ENCODE measurements at regions not wholly inside any gene's neighbourhood (a gene's known extent, or its start where the extent isn't known, plus 50 kb on each side); places are given as distances from the start of the nearest gene placed in this dataset.

- no peaks in the 10 kb centered on the region for H3K36me3 ChIP-seq (ENCODE audit: insufficient read depth in 1 of 2, low read depth in 1 of 2)
- H3K27me3 ChIP-seq (ENCODE audit: insufficient read depth in 3 of 3, low read length in 2 of 3), result no peaks in the 10 kb centered on the region
- DNase-seq (no peak), ATAC-seq (no peak)
- 53 to 68% (median 63%) methylated on average over 1 of the region's 1 CpG for WGBS, 3 donors
- intact Hi-C loops (cut with DNase I), result no loop called here
- H3K4me1 ChIP-seq, result no peaks in the 10 kb centered on the region
- no peak overlapping the region for H3K27ac ChIP-seq
- no peak overlapping the region for H3K4me3 ChIP-seq
- no peaks in the 10 kb centered on the region for H3K9me3 ChIP-seq
- no peak for TF ChIP-seq CTCF (IDR thresholded peaks at IDR 0.05)
Measured at GRCh38 chr7:13442226-13442625, 547.2 kb downstream of the ETV1 start.

GRCh38 chr7:13447637-13448036, 541.8 kb downstream of the ETV1 start:
- 88 to 100% (median 96%) methylated on average over 1 of the region's 1 CpG for WGBS, 3 donors
- no peaks in the 10 kb centered on the region for H3K27me3 ChIP-seq (ENCODE audit: insufficient read depth in 3 of 3, low read length in 2 of 3)
- H3K4me3 ChIP-seq, result no peak overlapping the region
- no peaks in the 10 kb centered on the region for H3K36me3 ChIP-seq (ENCODE audit: insufficient read depth in 1 of 2, low read depth in 1 of 2)
- no peak for DNase-seq
- ATAC-seq, result no peak
- H3K27ac ChIP-seq, result no peak overlapping the region
- TF ChIP-seq CTCF (IDR thresholded peaks at IDR 0.05), result no peak
- intact Hi-C loops (cut with DNase I), result loop anchor here in 1 of 2 donors (1.0 kb wide), 1 partner anchor 8 kb away; no protein-coding TSS in a partner anchor
- no peaks in the 10 kb centered on the region for H3K4me1 ChIP-seq
- H3K9me3 ChIP-seq, result no peaks in the 10 kb centered on the region

GRCh38 chr7:13448243-13448642, 541.2 kb downstream of the ETV1 start:
- H3K27me3 ChIP-seq (ENCODE audit: insufficient read depth in 3 of 3, low read length in 2 of 3), result no peaks in the 10 kb centered on the region
- no peak for ATAC-seq
- H3K4me3 ChIP-seq, result no peak overlapping the region
- H3K27ac ChIP-seq, result no peak overlapping the region
- no peaks in the 10 kb centered on the region for H3K4me1 ChIP-seq
- 72 to 78% (median 75%) methylated on average over 4 of the region's 4 CpGs for WGBS, 3 donors
- no peak for TF ChIP-seq CTCF (IDR thresholded peaks at IDR 0.05)
- no peaks in the 10 kb centered on the region for H3K9me3 ChIP-seq
- intact Hi-C loops (cut with DNase I), result no loop called here
- H3K36me3 ChIP-seq (ENCODE audit: insufficient read depth in 1 of 2, low read depth in 1 of 2), result no peaks in the 10 kb centered on the region
- DNase-seq, result no peak

- intact Hi-C loops (cut with DNase I), result no loop called here
- Histone ChIP-seq H3K27ac (no peak overlapping the region), H3K4me1 (no peaks in the 10 kb centered on the region), H3K36me3 (ENCODE audit: insufficient read depth in 1 of 2, low read depth in 1 of 2) (no peaks in the 10 kb centered on the region), H3K27me3 (ENCODE audit: insufficient read depth in 3 of 3, low read length in 2 of 3) (no peaks in the 10 kb centered on the region), H3K9me3 (no peaks in the 10 kb centered on the region), H3K4me3 (no peak overlapping the region)
- DNase-seq (no peak), ATAC-seq (no peak)
- no peak for TF ChIP-seq CTCF (IDR thresholded peaks at IDR 0.05)
Measured at GRCh38 chr7:13449460-13449859, 540.0 kb downstream of the ETV1 start.

- intact Hi-C loops (cut with DNase I), result no loop called here
- H3K27me3 ChIP-seq (ENCODE audit: insufficient read depth in 3 of 3, low read length in 2 of 3), result no peaks in the 10 kb centered on the region
- DNase-seq (no peak), ATAC-seq (no peak)
- H3K4me3 ChIP-seq, result no peak overlapping the region
- H3K4me1 ChIP-seq, result no peaks in the 10 kb centered on the region
- 88 to 90% (median 89%) methylated on average over 8 of the region's 8 CpGs for WGBS, 3 donors
- no peak for TF ChIP-seq CTCF (IDR thresholded peaks at IDR 0.05)
- no peaks in the 10 kb centered on the region for H3K9me3 ChIP-seq
- H3K36me3 ChIP-seq (ENCODE audit: insufficient read depth in 1 of 2, low read depth in 1 of 2), result no peaks in the 10 kb centered on the region
- H3K27ac ChIP-seq, result no peak overlapping the region
Measured at GRCh38 chr7:13454916-13455592, 534.4 kb downstream of the ETV1 start.

Data from psoas muscle (tissue), 7 donors.